ENCODE measurements at regions not wholly inside any gene's neighbourhood (a gene's known extent, or its start where the extent isn't known, plus 50 kb on each side); places are given as distances from the start of the nearest gene placed in this dataset.

DNA sequence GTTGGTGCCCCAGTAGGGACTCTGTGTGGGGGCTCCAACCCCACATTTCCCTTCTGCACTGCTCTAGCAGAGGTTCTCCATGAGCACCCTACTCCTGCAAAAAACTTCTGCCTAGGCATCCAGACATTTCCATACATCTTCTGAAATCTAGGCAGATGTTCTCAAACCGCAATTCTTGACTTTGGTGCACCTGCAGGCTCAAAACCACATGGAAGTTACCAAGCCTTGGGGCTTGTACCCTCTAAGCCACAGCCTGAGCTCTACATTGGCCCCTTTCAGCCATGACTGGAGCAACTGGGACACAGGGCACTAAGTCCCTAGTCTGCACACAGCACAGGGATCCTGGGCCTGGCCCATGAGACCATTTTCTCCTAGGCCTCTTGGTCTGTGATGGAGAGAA is 66.5 kb upstream of the VGLL3 start:
- TF ChIP-seq, protein P1, sequence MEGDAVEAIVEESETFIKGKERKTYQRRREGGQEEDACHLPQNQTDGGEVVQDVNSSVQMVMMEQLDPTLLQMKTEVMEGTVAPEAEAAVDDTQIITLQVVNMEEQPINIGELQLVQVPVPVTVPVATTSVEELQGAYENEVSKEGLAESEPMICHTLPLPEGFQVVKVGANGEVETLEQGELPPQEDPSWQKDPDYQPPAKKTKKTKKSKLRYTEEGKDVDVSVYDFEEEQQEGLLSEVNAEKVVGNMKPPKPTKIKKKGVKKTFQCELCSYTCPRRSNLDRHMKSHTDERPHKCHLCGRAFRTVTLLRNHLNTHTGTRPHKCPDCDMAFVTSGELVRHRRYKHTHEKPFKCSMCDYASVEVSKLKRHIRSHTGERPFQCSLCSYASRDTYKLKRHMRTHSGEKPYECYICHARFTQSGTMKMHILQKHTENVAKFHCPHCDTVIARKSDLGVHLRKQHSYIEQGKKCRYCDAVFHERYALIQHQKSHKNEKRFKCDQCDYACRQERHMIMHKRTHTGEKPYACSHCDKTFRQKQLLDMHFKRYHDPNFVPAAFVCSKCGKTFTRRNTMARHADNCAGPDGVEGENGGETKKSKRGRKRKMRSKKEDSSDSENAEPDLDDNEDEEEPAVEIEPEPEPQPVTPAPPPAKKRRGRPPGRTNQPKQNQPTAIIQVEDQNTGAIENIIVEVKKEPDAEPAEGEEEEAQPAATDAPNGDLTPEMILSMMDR (IDR thresholded peaks at IDR 0.05; ENCODE audit: low read depth, low read length, missing input control), result no peak
- TF ChIP-seq JUND (IDR thresholded peaks at IDR 0.05) (no peak), RXRA (IDR thresholded peaks at IDR 0.05) (no peak), SP1 (IDR thresholded peaks at IDR 0.05) (no peak), YY1 (IDR thresholded peaks at IDR 0.05) (no peak), RAD21 (IDR thresholded peaks at IDR 0.05) (no peak), TAF1 (conservative IDR thresholded peaks at IDR 0.05) (no peak), FOXA1 (IDR thresholded peaks at IDR 0.05) (no peak), NR2F2 (IDR thresholded peaks at IDR 0.05) (no peak), EGR1 (IDR thresholded peaks at IDR 0.05; ENCODE audit: low read depth in 2 of 2) (no peak)
- TF ChIP-seq, protein P2, sequence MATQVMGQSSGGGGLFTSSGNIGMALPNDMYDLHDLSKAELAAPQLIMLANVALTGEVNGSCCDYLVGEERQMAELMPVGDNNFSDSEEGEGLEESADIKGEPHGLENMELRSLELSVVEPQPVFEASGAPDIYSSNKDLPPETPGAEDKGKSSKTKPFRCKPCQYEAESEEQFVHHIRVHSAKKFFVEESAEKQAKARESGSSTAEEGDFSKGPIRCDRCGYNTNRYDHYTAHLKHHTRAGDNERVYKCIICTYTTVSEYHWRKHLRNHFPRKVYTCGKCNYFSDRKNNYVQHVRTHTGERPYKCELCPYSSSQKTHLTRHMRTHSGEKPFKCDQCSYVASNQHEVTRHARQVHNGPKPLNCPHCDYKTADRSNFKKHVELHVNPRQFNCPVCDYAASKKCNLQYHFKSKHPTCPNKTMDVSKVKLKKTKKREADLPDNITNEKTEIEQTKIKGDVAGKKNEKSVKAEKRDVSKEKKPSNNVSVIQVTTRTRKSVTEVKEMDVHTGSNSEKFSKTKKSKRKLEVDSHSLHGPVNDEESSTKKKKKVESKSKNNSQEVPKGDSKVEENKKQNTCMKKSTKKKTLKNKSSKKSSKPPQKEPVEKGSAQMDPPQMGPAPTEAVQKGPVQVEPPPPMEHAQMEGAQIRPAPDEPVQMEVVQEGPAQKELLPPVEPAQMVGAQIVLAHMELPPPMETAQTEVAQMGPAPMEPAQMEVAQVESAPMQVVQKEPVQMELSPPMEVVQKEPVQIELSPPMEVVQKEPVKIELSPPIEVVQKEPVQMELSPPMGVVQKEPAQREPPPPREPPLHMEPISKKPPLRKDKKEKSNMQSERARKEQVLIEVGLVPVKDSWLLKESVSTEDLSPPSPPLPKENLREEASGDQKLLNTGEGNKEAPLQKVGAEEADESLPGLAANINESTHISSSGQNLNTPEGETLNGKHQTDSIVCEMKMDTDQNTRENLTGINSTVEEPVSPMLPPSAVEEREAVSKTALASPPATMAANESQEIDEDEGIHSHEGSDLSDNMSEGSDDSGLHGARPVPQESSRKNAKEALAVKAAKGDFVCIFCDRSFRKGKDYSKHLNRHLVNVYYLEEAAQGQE (IDR thresholded peaks at IDR 0.05), result no peak
- TF ChIP-seq, protein P3, sequence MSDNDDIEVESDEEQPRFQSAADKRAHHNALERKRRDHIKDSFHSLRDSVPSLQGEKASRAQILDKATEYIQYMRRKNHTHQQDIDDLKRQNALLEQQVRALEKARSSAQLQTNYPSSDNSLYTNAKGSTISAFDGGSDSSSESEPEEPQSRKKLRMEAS (IDR thresholded peaks at IDR 0.05), result no peak
- TF ChIP-seq, protein P4, sequence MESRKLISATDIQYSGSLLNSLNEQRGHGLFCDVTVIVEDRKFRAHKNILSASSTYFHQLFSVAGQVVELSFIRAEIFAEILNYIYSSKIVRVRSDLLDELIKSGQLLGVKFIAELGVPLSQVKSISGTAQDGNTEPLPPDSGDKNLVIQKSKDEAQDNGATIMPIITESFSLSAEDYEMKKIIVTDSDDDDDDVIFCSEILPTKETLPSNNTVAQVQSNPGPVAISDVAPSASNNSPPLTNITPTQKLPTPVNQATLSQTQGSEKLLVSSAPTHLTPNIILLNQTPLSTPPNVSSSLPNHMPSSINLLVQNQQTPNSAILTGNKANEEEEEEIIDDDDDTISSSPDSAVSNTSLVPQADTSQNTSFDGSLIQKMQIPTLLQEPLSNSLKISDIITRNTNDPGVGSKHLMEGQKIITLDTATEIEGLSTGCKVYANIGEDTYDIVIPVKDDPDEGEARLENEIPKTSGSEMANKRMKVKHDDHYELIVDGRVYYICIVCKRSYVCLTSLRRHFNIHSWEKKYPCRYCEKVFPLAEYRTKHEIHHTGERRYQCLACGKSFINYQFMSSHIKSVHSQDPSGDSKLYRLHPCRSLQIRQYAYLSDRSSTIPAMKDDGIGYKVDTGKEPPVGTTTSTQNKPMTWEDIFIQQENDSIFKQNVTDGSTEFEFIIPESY (IDR thresholded peaks at IDR 0.05), result no peak
- TF ChIP-seq, protein P5, sequence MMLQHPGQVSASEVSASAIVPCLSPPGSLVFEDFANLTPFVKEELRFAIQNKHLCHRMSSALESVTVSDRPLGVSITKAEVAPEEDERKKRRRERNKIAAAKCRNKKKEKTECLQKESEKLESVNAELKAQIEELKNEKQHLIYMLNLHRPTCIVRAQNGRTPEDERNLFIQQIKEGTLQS (IDR thresholded peaks at IDR 0.05), result no peak
